MM.1S (cell line): ENCODE measurements at regions not wholly inside any gene's neighbourhood (a gene's known extent, or its start where the extent isn't known, plus 50 kb on each side); places are given as distances from the start of the nearest gene placed in this dataset.

ENCODE experiments used
- DNase-seq: peaks from one replicate; pipeline ENCODE4 v3.0.0-alpha.2; 2015
- H2AFZ ChIP-seq: fragments of 300-600 bp; sonication (generic); 2 replicates; pipeline ENCODE4 v1.6.0; 2016; ENCODE audit warnings: antibody characterized with exemption, low read length
- H3F3A ChIP-seq: fragments of 300-600 bp; sonication (generic); 2 replicates; pipeline ENCODE4 v1.6.1; 2016; ENCODE audit warnings: mild to moderate bottlenecking, antibody characterized with exemption, low read length, moderate library complexity, mixed read lengths; ENCODE audit not compliant: insufficient read depth
- H3K27ac ChIP-seq: fragments of 300-600 bp; sonication (generic); 2 replicates; pipeline ENCODE4 v1.5.1; 2016; ENCODE audit warnings: mild to moderate bottlenecking, low read length
- H3K27me3 ChIP-seq: fragments of 300-600 bp; sonication (generic); replicated peaks from 2 replicates; pipeline ENCODE4 v1.6.0; 2016; ENCODE audit warnings: low read length; ENCODE audit not compliant: insufficient read depth
- H3K36me3 ChIP-seq: fragments of 300-600 bp; sonication (generic); replicated peaks from 2 replicates; pipeline ENCODE4 v1.6.1; 2016; ENCODE audit warnings: mild to moderate bottlenecking, low read length, mixed read lengths; ENCODE audit not compliant: insufficient read depth
- H3K4me1 ChIP-seq: fragments of 300-600 bp; sonication (generic); 2 replicates; pipeline ENCODE4 v1.6.1; 2016; ENCODE audit warnings: low read length, mixed read lengths
- H3K4me2 ChIP-seq: fragments of 300-600 bp; sonication (generic); 2 replicates; pipeline ENCODE4 v1.6.0; 2016; ENCODE audit warnings: low read depth, low read length
- H3K4me3 ChIP-seq: fragments of 300-600 bp; sonication (generic); 2 replicates; pipeline ENCODE4 v1.5.1; 2016; ENCODE audit warnings: low read length, mixed read lengths
- H3K79me2 ChIP-seq: fragments of 300-600 bp; sonication (generic); 2 replicates; pipeline ENCODE4 v1.6.1; 2016; ENCODE audit warnings: mixed run types, low read length, mixed read lengths
- H3K9ac ChIP-seq: fragments of 300-600 bp; sonication (generic); 2 replicates; pipeline ENCODE4 v1.6.1; 2016; ENCODE audit warnings: low read length, mixed read lengths
- H3K9me2 ChIP-seq: fragments of 300-600 bp; sonication (generic); replicated peaks from 2 replicates; pipeline ENCODE4 v1.6.1; 2016; ENCODE audit warnings: mild to moderate bottlenecking, low read length, mixed read lengths; ENCODE audit not compliant: insufficient read depth
- H3K9me3 ChIP-seq: fragments of 300-600 bp; sonication (generic); replicated peaks from 2 replicates; pipeline ENCODE4 v1.6.1; 2016; ENCODE audit warnings: mild to moderate bottlenecking, low read length, mixed read lengths; ENCODE audit not compliant: insufficient read depth
- H4K20me1 ChIP-seq: fragments of 300-600 bp; sonication (generic); 2 replicates; pipeline ENCODE4 v1.6.1; 2016; ENCODE audit warnings: mild to moderate bottlenecking, low read length, moderate library complexity, mixed read lengths; ENCODE audit not compliant: insufficient read depth
- EZH2 ChIP-seq: fragments of 300-600 bp; sonication (generic); optimal IDR thresholded peaks from 2 replicates; pipeline ENCODE3; 2017; ENCODE audit warnings: low read depth, mild to moderate bottlenecking, antibody characterized with exemption, low read length, mixed read lengths
- EZH2phosphoT487 ChIP-seq: fragments of 300-600 bp; sonication (generic); IDR thresholded peaks from 2 replicates; pipeline ENCODE4 v1.6.1; 2018; ENCODE audit warnings: antibody characterized with exemption, low read length
- TF ChIP-seq, protein P1 (sequence below): fragments of 300-600 bp; sonication (generic); IDR thresholded peaks from 2 replicates; pipeline ENCODE4 v1.5.1; 2016; ENCODE audit warnings: antibody characterized with exemption, low read length, mixed read lengths

DNA sequence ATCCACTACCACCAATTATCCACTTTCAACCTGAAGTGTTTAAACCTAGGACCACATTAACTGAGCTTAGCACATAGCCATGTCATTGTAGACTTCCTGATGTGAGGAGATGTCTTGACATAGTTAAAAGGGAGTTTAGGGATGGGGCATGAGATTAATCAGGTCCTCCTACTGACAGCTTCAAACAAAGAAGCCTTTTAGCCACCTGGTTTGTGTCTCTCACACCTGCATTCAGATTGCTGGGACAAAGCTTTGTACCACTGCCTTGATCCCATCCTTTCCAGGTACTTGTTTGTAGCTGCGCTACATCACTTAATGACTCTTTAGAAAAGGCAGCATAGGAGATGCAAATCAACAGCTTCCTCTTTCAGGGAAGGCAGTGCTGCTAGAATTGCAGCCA is 340.7 kb upstream of the DDHD1 start:
- Histone ChIP-seq H3K79me2 (no peaks in the 10 kb centered on the region), H3K4me3 (no peak overlapping the region), H2AFZ (no peak overlapping the region), H4K20me1 (no peaks in the 10 kb centered on the region), H3K9me3 (no peaks in the 10 kb centered on the region), H3K4me1 (no peaks in the 10 kb centered on the region), H3K4me2 (no peak overlapping the region), H3K36me3 (no peaks in the 10 kb centered on the region), H3K9me2 (no peaks in the 10 kb centered on the region), H3K27ac (no peak overlapping the region), H3F3A (no peaks in the 10 kb centered on the region), H3K27me3 (no peaks in the 10 kb centered on the region), H3K9ac (no peak overlapping the region)
- TF ChIP-seq EZH2 (no peak), EZH2phosphoT487 (no peak)
- TF ChIP-seq, protein P1, sequence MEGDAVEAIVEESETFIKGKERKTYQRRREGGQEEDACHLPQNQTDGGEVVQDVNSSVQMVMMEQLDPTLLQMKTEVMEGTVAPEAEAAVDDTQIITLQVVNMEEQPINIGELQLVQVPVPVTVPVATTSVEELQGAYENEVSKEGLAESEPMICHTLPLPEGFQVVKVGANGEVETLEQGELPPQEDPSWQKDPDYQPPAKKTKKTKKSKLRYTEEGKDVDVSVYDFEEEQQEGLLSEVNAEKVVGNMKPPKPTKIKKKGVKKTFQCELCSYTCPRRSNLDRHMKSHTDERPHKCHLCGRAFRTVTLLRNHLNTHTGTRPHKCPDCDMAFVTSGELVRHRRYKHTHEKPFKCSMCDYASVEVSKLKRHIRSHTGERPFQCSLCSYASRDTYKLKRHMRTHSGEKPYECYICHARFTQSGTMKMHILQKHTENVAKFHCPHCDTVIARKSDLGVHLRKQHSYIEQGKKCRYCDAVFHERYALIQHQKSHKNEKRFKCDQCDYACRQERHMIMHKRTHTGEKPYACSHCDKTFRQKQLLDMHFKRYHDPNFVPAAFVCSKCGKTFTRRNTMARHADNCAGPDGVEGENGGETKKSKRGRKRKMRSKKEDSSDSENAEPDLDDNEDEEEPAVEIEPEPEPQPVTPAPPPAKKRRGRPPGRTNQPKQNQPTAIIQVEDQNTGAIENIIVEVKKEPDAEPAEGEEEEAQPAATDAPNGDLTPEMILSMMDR, result no peak
- no peak for DNase-seq

DNA sequence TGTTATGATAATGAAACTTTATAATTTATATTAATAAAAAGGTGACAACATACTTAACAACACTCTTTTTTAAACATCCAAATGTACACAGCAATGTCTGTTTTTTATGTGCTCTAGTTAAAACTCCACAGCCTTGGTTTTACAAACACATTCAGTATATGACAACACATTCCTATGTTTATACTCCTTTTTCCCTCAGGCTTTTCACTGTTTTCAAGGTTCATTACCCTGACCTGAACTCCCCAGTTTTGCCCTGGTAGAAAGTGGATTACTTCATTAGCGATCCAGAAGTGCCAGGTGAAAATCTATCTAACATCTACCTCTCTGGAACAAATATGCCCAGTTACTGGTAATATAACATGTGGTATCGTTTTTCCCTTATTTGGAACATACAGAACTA is 340.2 kb upstream of the DDHD1 start:
- Histone ChIP-seq H3K9ac (no peak overlapping the region), H3K27me3 (no peaks in the 10 kb centered on the region), H3K36me3 (no peaks in the 10 kb centered on the region), H3K27ac (no peak overlapping the region), H3F3A (no peaks in the 10 kb centered on the region), H3K4me3 (no peak overlapping the region), H2AFZ (no peak overlapping the region), H4K20me1 (no peaks in the 10 kb centered on the region), H3K9me3 (no peaks in the 10 kb centered on the region), H3K9me2 (no peaks in the 10 kb centered on the region), H3K4me2 (no peak overlapping the region), H3K79me2 (no peaks in the 10 kb centered on the region), H3K4me1 (no peaks in the 10 kb centered on the region)
- TF ChIP-seq, protein P1, result no peak
- no peak for TF ChIP-seq EZH2
- no peak for TF ChIP-seq EZH2phosphoT487
- DNase-seq, result no peak

DNA sequence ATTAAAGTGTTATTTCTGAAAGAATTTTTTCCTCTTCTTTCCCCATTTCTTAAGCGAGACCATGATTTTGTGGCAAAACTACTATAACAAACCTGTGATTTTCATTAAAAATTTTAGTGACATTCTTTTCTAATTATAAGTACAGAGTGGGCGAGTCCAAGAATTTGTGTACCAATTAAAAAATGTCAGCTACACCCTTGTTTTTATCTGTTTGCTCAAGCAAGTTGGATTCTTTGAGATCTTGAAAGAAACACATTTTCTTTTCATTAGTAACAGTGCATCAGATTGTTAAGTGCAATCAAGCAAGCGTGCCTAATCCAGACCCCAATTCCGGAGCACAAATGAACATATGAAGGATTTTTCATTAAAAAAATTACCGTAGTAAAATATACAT is 338.8 kb upstream of the DDHD1 start:
- H3K79me2 ChIP-seq, result no peaks in the 10 kb centered on the region
- TF ChIP-seq, protein P1, result no peak
- TF ChIP-seq EZH2phosphoT487, result no peak
- no peak for TF ChIP-seq EZH2
- H3K9me2 ChIP-seq, result no peaks in the 10 kb centered on the region
- H3K4me3 ChIP-seq, result no peak overlapping the region
- no peak overlapping the region for H3K4me2 ChIP-seq
- no peak overlapping the region for H3K9ac ChIP-seq
- no peaks in the 10 kb centered on the region for H3K27me3 ChIP-seq
- DNase-seq, result no peak
- H3K36me3 ChIP-seq, result no peaks in the 10 kb centered on the region
- H3K27ac ChIP-seq, result no peak overlapping the region
- H3F3A ChIP-seq, result no peaks in the 10 kb centered on the region
- H3K9me3 ChIP-seq, result no peaks in the 10 kb centered on the region
- no peak overlapping the region for H2AFZ ChIP-seq
- H3K4me1 ChIP-seq, result no peaks in the 10 kb centered on the region
- no peaks in the 10 kb centered on the region for H4K20me1 ChIP-seq
